OCI-LY3 (cell line): ENCODE measurements at regions not wholly inside any gene's neighbourhood (a gene's known extent, or its start where the extent isn't known, plus 50 kb on each side); places are given as distances from the start of the nearest gene placed in this dataset.

Experiments used
- EZH2phosphoT487 ChIP-seq: fragments of 200-600 bp; shearing (Covaris generic); IDR thresholded peaks from 2 replicates; pipeline ENCODE4 v1.6.1; 2018; ENCODE audit warnings: antibody characterized with exemption, mixed run types, low read depth
- TF ChIP-seq, protein P1 (sequence below): fragments of 200-600, 300-600 bp; sonication (generic); IDR thresholded peaks from 2 replicates; pipeline ENCODE4 v1.5.1; 2014; ENCODE audit warnings: antibody characterized with exemption, low read length, low read depth

DNA sequence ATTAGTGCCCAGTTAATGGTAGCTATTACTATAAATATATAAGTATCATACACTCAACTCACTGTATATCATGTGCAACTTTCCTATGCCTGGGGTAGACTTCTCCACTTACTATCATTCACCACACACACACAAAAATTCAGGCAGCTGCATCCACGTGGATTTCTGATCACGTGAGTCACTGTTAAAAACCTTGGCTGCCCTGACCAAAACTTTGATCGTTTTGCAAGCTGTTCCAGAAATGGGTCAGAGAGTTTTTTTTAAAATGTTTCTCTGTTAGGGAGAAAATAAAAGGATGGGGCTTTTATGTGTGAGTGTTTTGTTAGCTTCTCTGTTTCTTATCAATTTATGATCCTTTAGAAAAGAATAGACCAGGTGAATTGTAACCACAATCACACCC lies 198.2 kb upstream of the CNOT2 start:
- TF ChIP-seq, protein P1, sequence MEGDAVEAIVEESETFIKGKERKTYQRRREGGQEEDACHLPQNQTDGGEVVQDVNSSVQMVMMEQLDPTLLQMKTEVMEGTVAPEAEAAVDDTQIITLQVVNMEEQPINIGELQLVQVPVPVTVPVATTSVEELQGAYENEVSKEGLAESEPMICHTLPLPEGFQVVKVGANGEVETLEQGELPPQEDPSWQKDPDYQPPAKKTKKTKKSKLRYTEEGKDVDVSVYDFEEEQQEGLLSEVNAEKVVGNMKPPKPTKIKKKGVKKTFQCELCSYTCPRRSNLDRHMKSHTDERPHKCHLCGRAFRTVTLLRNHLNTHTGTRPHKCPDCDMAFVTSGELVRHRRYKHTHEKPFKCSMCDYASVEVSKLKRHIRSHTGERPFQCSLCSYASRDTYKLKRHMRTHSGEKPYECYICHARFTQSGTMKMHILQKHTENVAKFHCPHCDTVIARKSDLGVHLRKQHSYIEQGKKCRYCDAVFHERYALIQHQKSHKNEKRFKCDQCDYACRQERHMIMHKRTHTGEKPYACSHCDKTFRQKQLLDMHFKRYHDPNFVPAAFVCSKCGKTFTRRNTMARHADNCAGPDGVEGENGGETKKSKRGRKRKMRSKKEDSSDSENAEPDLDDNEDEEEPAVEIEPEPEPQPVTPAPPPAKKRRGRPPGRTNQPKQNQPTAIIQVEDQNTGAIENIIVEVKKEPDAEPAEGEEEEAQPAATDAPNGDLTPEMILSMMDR, result no peak
- TF ChIP-seq EZH2phosphoT487, result no peak
